HG03571 (cell line): ENCODE measurements at regions not wholly inside any gene's neighbourhood (a gene's known extent, or its start where the extent isn't known, plus 50 kb on each side); places are given as distances from the start of the nearest gene placed in this dataset.
"Not testable (repeated sequence)": the region's sequence is repeated elsewhere in the genome, so short reads cannot be mapped to it uniquely, and the experiment has no call there.

Experiments used
- ATAC-seq: cut with Tn5 transposase; IDR thresholded peaks from one replicate; pipeline ENCODE4 v1.9.1; 2021; ENCODE audit not compliant: unreplicated experiment

DNA sequence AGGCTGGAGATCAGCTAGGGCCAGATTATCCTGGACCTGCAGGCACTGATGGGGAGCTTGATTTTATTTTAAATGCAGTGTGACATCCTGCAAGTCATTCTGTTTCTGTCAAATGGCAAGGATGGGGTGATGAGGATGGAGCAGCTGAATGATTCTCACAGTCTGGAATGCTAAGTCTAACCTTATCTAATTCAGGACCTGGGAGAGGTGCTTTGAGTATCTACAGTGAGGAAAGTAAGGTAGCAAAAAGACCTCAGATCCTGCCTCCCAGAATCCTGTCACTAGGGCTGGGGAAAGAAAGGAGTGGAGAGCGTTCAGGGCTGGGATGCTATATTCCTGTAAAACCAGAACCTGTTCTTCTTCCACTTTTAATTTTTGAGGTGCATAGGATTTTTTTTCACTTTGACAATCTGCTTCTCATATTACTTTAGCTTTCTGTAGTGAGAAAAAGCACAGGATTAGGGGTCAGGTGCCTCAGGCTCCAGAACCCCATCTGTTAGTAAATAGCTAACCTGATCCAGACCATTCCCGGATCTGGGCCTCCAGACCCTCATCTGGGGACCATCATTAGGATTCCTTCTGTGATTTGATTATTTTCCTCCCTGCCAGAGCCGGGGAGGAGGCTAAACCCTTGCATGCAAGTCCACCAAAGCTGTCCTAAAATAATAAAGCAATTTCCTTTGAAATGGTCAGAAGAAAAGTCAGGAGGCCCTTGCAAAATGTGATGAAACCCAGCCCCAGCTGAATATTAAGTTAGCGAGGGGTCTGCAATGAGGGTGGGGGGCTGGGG lies 54.7 kb downstream of the ASCL1 start:
- ATAC-seq, result no peak

DNA sequence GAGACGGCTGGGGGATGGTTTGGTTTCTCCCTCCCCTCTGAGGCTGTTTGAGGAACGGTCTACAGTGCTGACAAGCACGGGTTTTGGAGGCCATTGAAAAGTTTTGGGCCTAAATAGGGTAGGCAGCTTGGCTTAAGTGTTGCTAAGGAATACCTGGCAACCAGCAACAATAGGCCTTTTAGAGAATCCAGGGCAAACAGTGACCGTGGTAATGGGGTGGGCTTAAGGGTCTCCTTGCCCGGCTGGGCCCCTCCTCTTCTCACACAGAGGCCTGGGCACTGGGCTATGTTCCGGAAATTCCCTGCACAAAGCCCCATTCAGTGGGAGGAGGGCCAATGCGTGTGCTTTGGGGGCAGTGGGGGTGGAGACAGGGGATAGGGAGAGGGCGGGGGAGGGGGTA lies 55.4 kb downstream of the ASCL1 start:
- no peak for ATAC-seq

DNA sequence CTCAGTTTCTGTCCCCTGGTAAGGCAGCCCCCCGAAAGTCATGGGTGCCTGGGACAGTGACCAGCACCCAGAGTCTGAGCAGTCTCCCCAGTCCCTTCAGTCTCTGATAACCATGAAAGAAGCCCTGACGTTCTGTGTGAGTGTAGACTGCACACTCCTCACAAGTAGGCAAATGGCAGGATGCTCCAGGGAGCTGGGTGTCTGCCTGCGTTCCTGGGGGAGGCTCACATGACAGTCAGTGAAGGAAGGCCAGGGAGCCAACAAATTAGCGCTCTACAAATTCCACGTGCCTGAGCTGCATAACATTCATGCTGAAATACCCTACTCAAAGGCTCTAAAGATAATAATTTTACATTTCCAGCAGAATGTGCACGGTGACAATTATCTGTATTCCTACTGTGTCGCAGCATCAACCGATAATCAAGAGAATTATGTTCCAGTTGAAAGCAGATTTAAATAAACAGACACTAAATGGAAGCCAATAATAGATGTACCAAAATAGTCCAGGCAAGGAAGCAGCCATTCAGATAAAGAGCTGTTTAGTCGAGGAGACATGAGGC lies 56.3 kb downstream of the ASCL1 start:
- ATAC-seq, result no peak

DNA sequence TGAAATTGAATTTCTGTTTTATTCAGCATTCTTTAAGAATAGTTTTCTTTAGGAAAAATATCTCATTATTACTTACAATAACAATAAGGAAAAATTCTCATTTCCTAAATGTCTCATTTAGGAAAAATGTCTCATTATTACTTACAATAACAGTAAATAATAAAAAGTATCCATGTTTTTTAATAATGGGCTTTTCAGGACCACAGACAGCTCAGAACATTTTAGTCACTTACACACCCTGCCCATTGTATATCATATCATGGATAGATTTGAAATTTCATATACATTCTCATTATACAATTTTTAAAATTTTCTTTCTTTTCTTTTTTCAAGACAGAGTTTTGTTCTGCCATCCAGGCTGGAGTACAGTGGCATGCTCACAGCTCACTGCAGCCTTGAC lies 58.9 kb downstream of the ASCL1 start:
- no peak for ATAC-seq

DNA sequence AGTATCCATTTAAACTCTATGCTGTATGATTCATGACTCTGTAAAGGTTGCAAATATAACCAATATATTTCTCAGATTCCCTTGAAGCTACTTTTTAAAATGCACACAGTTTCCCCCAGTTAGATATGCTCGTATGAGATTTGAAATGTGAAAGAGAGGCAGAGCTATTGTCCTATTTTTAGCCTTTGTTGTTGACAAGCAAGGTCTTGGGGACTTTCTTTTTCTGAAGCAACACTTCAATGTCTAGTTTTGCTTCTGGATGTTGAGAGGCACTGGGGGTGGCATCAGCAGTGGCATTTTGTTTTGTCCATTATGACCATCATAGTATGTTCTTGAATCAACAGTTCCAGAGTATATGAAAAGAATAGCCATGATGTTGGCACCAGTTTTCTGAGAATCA lies 63.4 kb downstream of the ASCL1 start:
- no peak for ATAC-seq

DNA sequence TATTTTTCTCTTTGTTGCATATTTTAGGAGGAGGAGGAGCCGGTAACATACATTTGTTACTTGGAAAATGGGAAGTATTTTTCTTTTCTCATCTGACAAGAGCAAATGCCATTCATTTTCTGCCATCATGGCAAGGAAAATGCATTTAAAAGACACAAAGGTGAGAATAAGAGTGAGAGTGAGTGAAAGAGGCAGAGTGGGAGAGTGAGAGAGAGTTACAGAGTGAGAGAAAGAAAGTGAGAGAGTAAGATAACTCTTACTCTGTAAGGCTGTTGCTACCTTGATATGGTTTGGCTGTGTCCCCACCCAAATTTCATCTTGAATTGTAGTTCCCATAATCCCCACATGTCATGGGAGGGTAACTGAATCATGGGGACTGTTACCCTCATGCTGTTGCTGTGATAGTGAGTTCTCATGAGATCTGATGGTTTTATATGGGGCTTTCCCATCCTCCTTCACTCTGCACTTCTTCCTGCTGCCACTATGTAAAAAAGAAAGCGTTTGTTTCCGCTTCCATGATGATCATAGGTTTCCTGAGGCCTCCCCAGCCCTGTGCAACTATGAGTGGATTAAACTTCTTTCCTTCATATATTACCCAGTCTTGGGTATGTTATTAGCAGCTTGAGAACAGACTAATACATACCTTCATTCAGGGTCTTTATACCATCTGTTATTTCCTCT lies 64.2 kb downstream of the ASCL1 start:
- no peak for ATAC-seq

DNA sequence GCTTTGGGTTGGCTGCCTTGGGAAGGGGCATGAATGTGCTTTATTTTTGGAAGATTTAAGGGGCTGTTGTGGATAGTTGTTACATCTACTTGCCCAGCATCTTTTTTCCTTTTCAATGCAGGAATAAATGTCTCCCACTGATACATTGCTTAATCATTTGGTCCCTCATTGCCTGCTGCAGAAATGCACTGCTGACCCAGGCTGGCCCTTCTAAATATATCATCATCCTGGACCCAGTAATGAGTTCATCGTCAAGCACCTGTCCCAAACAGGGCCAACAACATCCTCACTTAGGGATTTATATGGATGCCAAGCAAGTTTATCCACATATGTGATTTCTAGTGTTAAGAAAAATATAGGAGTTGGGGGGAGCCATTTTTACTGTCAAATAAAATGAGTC lies 67.2 kb downstream of the ASCL1 start:
- ATAC-seq, result no peak

DNA sequence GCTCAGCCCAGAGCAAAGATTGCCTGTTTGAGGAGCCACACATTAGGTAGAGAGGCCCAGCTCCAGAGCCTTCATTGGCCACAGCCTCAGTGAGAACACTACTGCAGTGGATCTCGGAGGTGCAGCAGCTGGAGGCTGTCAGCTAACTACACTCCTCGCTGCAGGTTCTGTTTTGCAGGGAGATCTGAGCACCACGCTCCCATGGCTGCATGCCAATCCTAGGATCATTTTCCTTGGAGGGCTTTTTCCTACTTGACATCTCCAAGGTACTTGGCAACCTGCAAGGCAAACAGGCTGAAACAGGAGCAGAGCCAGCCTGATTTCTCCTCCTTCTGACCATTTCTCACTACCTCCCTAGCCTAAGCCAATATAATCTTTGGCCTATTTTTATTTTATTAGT lies 69.2 kb downstream of the ASCL1 start:
- ATAC-seq, result not testable (repeated sequence)

DNA sequence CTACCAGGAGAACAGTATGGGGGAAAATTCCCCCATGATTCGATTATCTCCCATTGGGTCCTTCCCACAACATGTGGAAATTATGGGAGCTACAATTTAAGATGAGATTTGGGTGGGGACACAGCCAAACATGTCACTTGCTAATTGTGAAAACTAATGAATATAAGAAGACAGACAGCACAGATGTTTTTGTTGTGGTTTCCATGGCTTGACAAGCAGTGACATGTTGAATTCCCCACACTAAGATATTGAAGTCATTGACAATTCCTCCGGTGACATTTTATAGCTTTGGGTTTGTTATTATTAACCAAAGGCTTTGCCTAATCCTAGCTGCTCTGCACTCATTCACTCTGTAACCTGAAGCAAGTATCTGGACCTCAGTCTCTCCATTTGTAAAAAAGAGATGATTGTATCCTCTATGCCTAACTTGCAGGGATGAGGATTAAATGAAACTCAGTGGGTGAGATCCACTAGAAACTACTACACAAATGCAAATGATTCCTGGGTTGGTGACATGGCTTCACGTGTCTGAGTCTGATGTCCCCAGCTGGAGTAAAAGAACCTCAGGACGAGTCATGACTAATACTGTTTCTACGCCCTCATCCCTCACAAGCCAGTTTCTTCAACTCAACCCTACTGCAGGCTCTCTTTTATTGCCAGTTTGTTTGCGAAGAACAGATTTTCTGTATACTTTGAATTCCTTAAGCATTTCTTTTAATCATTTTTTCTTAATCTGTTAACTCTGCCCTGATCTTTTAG lies 71.6 kb downstream of the ASCL1 start:
- no peak for ATAC-seq

DNA sequence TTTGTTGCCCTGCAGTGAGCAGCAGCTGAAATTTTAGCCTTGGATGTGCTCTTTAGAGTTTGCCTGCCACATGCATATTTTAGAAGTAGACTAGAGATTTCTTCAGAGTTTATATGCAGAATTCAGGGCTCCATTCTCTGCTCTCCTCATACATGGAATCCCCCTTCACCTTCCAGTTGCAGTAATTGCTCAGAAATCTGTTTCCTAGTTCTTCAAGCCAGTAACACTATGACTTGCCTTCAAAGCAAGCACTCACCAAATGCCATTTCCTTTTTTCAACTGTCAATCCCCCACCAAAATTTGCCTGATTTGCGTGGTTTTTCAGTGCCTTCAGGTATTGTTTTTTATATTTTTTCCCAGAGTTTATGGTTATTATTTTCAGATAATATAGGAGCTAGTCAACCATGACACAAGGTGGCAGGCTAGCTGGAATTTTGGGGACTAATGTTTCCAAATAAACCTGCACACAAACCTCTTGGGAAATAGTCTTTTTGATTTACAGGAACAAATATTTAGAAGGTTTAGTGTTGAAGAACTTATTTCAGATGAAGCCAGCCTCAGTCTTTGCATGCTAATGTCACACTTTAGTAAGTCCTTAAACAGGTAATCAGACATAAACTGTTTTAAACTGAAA lies 79.2 kb downstream of the ASCL1 start:
- no peak for ATAC-seq

DNA sequence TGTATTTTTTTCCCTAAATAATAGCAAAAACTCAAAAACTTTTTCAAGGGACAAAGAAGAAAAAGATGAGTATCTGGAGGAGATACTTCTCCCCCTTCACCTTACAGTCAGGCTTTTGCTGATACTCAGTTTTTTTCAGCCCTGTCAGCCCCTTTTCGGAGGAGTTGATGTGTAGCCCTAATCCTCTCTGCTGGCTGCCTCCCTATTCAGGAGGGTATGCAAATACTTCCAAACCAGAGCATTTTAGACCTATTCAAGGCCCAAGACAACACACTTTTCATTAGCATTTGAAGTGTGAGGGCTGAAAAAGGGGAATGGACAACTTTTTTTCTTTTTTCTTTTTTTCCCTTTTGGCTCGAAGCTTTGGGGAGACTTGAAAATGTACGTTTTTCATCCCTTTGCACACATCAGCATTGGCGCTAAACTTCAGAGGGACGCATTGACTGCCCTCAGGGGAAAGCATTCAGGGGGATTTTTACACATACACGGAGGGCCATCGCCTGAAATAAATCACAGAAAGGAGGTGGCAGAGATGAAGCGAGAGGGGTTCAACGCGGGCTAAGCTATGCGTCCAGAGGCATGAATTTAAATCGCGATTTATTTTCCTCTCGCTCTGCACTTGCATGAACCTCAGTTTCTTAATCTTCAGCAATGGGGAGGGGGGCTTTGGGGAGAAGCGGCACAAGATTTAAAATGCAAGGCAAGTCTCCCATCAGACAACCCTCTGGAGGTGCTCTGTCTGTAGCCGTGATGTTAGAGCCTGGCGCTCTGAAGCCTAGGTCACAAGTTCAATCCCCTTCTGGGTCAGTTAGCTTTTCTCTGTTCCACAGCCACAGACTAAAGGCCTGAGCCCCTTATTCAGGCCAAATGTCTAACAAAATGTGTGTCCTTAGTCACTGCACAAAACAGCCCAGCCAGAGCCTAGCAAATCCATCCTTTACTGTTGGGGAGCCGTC lies 86.3 kb downstream of the ASCL1 start:
- ATAC-seq, result no peak

DNA sequence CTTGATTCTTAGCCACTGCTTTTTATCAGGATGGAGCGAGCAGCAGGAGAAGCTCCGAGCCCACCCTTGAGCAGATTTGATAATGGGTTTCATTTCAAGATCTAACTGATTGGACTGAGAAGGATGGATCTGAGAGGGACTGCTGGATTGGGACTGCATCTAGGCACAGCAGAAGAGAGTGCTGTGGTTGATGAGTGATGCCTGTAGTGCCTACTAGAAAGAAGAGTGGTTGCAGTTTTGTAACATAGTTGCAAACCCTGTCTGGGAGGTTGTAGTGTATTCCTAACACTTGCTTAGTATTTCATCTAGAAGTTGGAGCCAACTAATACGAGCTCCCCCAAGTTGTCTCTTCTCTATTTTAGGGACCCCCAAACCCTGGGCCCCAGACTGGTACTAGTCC lies 88.7 kb downstream of the ASCL1 start:
- no peak for ATAC-seq

DNA sequence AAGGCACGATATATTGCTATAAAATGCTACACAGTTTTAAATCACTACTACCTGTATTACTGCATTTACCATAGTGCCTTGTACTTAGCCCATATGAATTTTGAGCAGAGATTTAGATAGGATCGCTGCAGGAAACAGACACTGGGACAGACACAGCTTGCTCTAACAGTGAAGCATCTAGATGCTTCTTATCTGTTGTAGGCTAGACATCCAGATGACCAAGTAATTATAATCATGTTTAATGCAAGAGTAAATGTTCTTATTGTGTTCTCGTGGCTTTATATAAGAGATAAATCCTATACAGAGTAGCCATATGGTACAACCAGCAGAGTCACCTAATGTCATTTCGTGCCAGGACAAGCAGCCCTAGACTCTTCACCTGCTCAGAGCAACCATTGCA lies 92.8 kb downstream of the ASCL1 start:
- ATAC-seq, result no peak

DNA sequence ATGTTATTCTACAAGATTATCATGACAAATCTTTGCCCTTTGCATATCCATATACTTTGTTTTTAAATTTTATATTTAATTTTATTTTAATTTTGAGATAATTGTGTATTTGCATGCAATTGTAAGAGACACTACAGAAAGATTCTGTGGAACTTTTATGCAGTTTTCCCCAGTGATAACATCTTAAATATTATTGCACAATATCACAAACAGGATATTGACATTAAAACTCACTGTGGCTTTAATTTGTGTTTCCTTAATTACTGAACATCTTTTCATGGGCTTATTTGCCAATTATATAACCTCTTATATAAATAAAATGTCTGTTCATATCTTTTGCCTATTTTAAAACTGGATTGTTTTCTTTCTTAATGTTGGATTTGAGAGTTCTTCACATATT lies 95.6 kb downstream of the ASCL1 start:
- no peak for ATAC-seq

DNA sequence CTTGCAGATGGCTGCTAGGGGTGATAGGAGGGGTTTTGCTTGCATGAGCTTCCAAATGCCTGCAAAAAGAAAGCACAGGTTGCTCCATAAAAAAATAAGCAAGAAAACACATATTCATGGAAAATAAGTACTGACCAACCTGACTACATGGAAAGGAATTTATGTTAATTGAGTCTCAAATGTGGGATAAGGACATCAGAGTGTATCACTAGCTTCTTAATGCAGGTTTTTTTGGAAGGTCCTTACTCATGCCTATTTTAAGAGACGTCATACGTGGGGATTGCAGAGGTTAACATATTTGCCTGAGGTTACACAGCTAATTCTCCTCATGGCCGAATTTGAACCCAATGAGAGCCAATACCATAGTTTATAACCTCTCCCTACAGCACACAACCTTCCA lies 116.2 kb downstream of the ASCL1 start:
- ATAC-seq, result no peak

DNA sequence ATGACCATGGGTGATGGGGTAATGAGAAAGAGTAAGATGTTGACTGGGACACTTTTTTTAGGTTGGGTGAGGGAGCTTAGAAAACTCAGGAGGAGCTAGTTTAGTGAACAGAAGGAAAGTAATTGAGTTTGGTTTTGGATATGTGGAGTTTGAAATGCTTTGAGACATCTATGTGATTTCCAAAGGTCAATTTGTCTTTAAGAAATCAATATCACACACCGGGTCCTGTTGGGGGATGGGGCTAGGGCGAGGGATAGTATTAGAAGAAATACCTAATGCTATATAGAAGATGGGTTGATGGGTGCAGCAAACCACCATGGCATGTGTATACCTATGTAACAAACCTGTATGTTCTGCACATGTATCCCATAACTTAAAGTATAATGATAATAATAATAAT lies 118.4 kb downstream of the ASCL1 start:
- ATAC-seq, result no peak

DNA sequence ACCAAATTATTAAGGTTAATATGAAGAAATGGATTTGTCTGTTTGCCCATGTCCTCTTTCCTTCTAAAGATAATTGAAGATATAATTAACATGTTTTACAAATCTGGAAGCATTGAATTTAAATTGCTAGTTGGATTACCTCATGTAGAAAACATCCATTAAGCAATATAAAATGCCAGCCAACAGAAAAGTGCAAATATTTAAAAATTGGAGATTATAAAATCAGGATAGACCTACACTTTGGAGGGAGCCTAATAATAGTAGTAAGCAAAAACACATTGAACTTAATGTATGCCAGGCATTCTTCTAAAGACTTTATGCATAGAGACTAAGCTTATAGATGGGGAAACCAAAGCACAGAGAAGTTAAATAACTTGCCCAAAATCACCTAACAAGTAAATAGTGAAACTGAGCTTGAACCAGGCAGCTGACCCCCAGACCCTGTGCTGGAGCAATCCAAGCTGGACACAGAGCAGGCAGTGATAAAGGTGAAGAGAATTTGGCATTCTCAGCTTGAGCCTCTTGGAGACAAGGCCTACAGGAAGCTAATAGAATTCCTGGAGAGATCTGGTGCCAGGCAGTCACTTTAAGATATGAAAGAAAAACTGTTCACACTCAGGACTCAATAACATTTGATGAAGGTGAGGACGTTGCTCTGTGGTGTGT lies 119.8 kb downstream of the ASCL1 start:
- ATAC-seq, result no peak

DNA sequence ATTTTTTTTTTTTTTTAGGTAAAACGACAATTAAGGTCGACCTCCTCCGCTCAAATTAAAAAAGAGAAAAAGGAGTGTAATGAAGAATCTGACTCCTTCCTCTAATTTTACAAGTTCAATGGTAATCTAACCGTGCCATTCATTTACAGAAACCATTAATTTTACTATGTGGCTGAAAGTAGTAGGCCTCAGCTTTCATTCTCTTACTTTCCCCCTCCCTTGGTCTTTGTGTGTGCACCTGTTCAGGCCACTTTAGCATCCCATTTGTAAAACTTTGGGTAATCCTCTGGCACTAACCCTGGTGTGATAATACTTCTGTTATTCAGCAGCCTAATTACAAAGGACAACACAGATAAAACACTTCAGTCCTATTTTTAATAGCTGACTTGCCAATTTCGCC lies 128.1 kb downstream of the ASCL1 start:
- ATAC-seq, result no peak

DNA sequence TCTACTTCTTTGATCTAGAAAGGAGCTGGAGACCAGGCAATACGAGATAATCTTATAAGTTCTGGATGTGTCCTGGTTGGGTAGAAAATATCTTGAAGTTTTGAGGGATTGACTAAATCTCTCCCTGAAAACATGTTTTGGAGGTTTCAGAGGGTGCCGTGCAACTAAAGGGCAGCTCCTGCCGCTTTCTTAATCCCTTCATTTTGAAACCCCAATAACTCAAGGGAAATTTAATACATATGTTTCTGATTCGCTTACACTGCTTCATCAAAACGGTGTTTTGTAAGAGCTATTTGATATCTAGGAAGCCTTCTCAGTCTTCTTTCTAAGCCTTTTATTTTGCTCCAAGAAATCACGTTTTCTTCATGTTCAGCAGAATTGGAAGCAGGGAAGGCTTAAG lies 129.0 kb downstream of the ASCL1 start:
- ATAC-seq, result no peak
